HepG2 (cell line): ENCODE measurements at regions not wholly inside any gene's neighbourhood (a gene's known extent, or its start where the extent isn't known, plus 50 kb on each side); places are given as distances from the start of the nearest gene placed in this dataset.

Source experiments
- ELF1 ChIP-seq: sonication (generic); formaldehyde crosslinking; IDR thresholded peaks from 2 replicates; pipeline ENCODE4 v1.4.0; 2020; ENCODE audit warnings: missing genetic modification reagents
- ELF4 ChIP-seq: sonication (generic); formaldehyde crosslinking; IDR thresholded peaks from 2 replicates; pipeline ENCODE4 v1.5.0; 2020; ENCODE audit warnings: missing genetic modification reagents, mild to moderate bottlenecking, moderate library complexity, borderline replicate concordance
- ZNF121 ChIP-seq: sonication (generic); formaldehyde crosslinking; IDR thresholded peaks from 2 replicates; pipeline ENCODE4 v1.5.0; 2020; ENCODE audit warnings: mild to moderate bottlenecking, missing genetic modification reagents
- ZNF570 ChIP-seq: sonication (generic); formaldehyde crosslinking; IDR thresholded peaks from 2 replicates; pipeline ENCODE4 v1.4.0; 2020; ENCODE audit warnings: mild to moderate bottlenecking, missing genetic modification reagents, borderline replicate concordance
- ZNF83 ChIP-seq: sonication (generic); formaldehyde crosslinking; IDR thresholded peaks from 2 replicates; pipeline ENCODE4 v1.4.0; 2020; ENCODE audit warnings: missing genetic modification reagents, mild to moderate bottlenecking, borderline replicate concordance
- TF ChIP-seq, protein P1 (sequence below): sonication (generic); formaldehyde crosslinking; IDR thresholded peaks from 2 replicates; pipeline ENCODE4 v1.5.0; 2020; ENCODE audit warnings: mild to moderate bottlenecking, missing genetic modification reagents, moderate library complexity
- TF ChIP-seq, protein P2 (sequence below): sonication (generic); formaldehyde crosslinking; IDR thresholded peaks from 2 replicates; pipeline ENCODE4 v1.8.1; 2022; ENCODE audit warnings: mild to moderate bottlenecking, missing genetic modification reagents
- TF ChIP-seq, protein P3 (sequence below): sonication (generic); formaldehyde crosslinking; IDR thresholded peaks from 2 replicates; pipeline ENCODE4 v1.5.1; 2020; ENCODE audit warnings: mild to moderate bottlenecking, moderate library complexity, missing genetic modification reagents
- TF ChIP-seq, protein P4 (sequence below): sonication (generic); formaldehyde crosslinking; IDR thresholded peaks from one replicate; pipeline ENCODE4 v1.5.1; 2020; ENCODE audit warnings: mild to moderate bottlenecking, missing genetic modification reagents; ENCODE audit errors: not compliant biosample characterization

DNA sequence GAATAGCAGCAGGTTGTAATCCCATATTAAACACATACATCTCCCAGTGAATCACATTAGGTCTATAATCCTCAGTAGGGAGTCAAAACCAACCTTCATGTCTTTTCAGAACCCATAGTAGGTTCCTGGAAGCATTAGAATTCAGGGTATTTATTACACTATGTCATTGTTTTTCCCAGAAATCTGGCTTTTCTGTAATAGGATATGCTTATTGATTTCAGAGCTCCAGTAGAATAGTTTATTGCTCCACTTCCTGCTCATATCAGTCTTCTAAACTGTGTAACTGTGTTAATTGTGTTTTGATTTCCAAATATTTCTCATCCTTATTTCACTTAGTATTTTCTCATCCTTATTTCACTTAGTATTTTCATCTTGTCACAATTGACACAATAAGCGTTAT, 268.0 kb downstream of the CCDC59 start:
- TF ChIP-seq ELF1 (CRISPR knock-in tag) (no peak), ZNF570 (CRISPR knock-in tag) (no peak), ELF4 (CRISPR knock-in tag) (no peak), ZNF121 (CRISPR knock-in tag) (no peak), ZNF83 (CRISPR knock-in tag) (no peak)
- TF ChIP-seq, protein P1, sequence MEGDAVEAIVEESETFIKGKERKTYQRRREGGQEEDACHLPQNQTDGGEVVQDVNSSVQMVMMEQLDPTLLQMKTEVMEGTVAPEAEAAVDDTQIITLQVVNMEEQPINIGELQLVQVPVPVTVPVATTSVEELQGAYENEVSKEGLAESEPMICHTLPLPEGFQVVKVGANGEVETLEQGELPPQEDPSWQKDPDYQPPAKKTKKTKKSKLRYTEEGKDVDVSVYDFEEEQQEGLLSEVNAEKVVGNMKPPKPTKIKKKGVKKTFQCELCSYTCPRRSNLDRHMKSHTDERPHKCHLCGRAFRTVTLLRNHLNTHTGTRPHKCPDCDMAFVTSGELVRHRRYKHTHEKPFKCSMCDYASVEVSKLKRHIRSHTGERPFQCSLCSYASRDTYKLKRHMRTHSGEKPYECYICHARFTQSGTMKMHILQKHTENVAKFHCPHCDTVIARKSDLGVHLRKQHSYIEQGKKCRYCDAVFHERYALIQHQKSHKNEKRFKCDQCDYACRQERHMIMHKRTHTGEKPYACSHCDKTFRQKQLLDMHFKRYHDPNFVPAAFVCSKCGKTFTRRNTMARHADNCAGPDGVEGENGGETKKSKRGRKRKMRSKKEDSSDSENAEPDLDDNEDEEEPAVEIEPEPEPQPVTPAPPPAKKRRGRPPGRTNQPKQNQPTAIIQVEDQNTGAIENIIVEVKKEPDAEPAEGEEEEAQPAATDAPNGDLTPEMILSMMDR (CRISPR knock-in tag) = no peak
- TF ChIP-seq, protein P2, sequence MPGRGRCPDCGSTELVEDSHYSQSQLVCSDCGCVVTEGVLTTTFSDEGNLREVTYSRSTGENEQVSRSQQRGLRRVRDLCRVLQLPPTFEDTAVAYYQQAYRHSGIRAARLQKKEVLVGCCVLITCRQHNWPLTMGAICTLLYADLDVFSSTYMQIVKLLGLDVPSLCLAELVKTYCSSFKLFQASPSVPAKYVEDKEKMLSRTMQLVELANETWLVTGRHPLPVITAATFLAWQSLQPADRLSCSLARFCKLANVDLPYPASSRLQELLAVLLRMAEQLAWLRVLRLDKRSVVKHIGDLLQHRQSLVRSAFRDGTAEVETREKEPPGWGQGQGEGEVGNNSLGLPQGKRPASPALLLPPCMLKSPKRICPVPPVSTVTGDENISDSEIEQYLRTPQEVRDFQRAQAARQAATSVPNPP (CRISPR knock-in tag) = no peak
- TF ChIP-seq, protein P3, sequence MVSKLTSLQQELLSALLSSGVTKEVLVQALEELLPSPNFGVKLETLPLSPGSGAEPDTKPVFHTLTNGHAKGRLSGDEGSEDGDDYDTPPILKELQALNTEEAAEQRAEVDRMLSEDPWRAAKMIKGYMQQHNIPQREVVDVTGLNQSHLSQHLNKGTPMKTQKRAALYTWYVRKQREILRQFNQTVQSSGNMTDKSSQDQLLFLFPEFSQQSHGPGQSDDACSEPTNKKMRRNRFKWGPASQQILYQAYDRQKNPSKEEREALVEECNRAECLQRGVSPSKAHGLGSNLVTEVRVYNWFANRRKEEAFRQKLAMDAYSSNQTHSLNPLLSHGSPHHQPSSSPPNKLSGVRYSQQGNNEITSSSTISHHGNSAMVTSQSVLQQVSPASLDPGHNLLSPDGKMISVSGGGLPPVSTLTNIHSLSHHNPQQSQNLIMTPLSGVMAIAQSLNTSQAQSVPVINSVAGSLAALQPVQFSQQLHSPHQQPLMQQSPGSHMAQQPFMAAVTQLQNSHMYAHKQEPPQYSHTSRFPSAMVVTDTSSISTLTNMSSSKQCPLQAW (CRISPR knock-in tag) = no peak
- TF ChIP-seq, protein P4, sequence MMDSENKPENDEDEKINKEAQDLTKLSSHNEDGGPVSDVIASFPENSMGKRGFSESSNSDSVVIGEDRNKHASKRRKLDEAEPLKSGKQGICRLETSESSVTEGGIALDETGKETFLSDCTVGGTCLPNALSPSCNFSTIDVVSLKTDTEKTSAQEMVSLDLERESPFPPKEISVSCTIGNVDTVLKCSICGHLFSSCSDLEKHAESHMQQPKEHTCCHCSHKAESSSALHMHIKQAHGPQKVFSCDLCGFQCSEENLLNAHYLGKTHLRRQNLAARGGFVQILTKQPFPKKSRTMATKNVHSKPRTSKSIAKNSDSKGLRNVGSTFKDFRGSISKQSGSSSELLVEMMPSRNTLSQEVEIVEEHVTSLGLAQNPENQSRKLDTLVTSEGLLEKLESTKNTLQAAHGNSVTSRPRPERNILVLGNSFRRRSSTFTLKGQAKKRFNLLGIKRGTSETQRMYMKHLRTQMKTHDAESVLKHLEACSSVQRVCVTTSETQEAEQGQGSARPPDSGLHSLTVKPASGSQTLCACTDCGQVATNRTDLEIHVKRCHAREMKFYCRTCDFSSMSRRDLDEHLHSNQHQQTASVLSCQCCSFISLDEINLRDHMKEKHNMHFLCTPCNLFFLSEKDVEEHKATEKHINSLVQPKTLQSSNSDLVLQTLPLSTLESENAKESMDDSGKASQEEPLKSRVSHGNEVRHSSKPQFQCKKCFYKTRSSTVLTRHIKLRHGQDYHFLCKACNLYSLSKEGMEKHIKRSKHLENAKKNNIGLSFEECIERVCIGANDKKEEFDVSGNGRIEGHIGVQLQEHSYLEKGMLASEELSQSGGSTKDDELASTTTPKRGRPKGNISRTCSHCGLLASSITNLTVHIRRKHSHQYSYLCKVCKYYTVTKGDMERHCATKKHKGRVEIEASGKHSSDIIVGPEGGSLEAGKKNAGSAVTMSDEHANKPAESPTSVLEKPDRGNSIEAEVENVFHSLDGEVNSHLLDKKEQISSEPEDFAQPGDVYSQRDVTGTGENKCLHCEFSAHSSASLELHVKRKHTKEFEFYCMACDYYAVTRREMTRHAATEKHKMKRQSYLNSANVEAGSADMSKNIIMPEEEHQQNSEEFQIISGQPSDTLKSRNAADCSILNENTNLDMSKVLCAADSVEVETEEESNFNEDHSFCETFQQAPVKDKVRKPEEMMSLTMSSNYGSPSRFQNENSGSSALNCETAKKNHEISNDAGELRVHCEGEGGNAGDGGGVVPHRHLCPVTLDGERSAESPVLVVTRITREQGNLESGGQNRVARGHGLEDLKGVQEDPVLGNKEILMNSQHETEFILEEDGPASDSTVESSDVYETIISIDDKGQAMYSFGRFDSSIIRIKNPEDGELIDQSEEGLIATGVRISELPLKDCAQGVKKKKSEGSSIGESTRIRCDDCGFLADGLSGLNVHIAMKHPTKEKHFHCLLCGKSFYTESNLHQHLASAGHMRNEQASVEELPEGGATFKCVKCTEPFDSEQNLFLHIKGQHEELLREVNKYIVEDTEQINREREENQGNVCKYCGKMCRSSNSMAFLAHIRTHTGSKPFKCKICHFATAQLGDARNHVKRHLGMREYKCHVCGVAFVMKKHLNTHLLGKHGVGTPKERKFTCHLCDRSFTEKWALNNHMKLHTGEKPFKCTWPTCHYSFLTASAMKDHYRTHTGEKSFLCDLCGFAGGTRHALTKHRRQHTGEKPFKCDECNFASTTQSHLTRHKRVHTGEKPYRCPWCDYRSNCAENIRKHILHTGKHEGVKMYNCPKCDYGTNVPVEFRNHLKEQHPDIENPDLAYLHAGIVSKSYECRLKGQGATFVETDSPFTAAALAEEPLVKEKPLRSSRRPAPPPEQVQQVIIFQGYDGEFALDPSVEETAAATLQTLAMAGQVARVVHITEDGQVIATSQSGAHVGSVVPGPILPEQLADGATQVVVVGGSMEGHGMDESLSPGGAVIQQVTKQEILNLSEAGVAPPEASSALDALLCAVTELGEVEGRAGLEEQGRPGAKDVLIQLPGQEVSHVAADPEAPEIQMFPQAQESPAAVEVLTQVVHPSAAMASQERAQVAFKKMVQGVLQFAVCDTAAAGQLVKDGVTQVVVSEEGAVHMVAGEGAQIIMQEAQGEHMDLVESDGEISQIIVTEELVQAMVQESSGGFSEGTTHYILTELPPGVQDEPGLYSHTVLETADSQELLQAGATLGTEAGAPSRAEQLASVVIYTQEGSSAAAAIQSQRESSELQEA (CRISPR knock-in tag) = no peak
